H1 (cell line): ENCODE measurements at regions not wholly inside any gene's neighbourhood (a gene's known extent, or its start where the extent isn't known, plus 50 kb on each side); places are given as distances from the start of the nearest gene placed in this dataset.

Source experiments
- CTCF ChIA-PET: fragments of 300-600 bp; sonication (Branson Sonifier 250); formaldehyde crosslinking; loops from one replicate; lab custom pipeline; 2021; ENCODE audit not compliant: partially characterized antibody; lab: Charles Lee
- POLR2A ChIA-PET: fragments of 300-600 bp; sonication (Branson Sonifier 250); formaldehyde crosslinking; loops from one replicate; lab custom pipeline; 2021; ENCODE audit warnings: inconsistent platforms; ENCODE audit not compliant: partially characterized antibody; lab: Charles Lee
- DNase-seq, 2 experiments: peaks; one replicate each; pipeline versions ENCODE4 v3.0.0 to v3.0.0-alpha.2; 2010 to 2022; ENCODE audit warnings: low spot score in 2 of 2, low read depth in 1 of 2, mixed read lengths in 1 of 2
- FAIRE-seq: peaks from 2 replicates; lab custom pipeline; 2011; peaks lifted over from hg19 to GRCh38; lab: Jason Lieb, UNC
- H2AFZ ChIP-seq: 2 replicates; pipeline ENCODE4 v1.8.1; 2012; ENCODE audit warnings: low read length, inconsistent platforms
- H2AK5ac ChIP-seq: 2 replicates; pipeline ENCODE4 v1.6.1; 2013; ENCODE audit warnings: low read depth, low read length
- H2BK120ac ChIP-seq: replicated peaks from 2 replicates; pipeline ENCODE3; 2013; ENCODE audit warnings: low read depth, low read length, inconsistent platforms
- H2BK12ac ChIP-seq: 2 replicates; pipeline ENCODE4 v1.6.1; 2013; ENCODE audit warnings: low read depth, low read length
- H2BK15ac ChIP-seq: 2 replicates; pipeline ENCODE4 v1.6.1; 2013; ENCODE audit warnings: low read length
- H2BK20ac ChIP-seq: 2 replicates; pipeline ENCODE4 v1.6.1; 2013; ENCODE audit warnings: low read length
- H2BK5ac ChIP-seq: 2 replicates; pipeline ENCODE4 v1.6.1; 2013; ENCODE audit warnings: low read depth, low read length
- H3K14ac ChIP-seq: 2 replicates; pipeline ENCODE4 v1.6.1; 2013; ENCODE audit warnings: inconsistent platforms; ENCODE audit not compliant: insufficient read length
- H3K18ac ChIP-seq: 2 replicates; pipeline ENCODE4 v1.6.1; 2013; ENCODE audit warnings: low read length; ENCODE audit errors: extremely low read depth
- H3K23ac ChIP-seq: 2 replicates; pipeline ENCODE4 v1.6.1; 2013; ENCODE audit warnings: inconsistent platforms; ENCODE audit not compliant: insufficient read length
- H3K23me2 ChIP-seq: 2 replicates; pipeline ENCODE4 v1.6.1; 2013; ENCODE audit warnings: low read depth, low read length
- H3K27ac ChIP-seq: 2 replicates; pipeline ENCODE4 v1.6.1; 2011; ENCODE audit warnings: low read depth, low read length, inconsistent platforms
- H3K27me3 ChIP-seq, 4 experiments: replicated peaks in 1 of 4; 1 replicate in 1 of 4; 2 replicates in 3 of 4; pipeline versions ENCODE4 v1.6.1 to v1.8.1; 2011 to 2013; ENCODE audit warnings: low read length in 3 of 4, mild to moderate bottlenecking in 3 of 4, inconsistent platforms in 2 of 4, mixed read lengths in 2 of 4, moderate library complexity in 1 of 4; ENCODE audit not compliant: control insufficient read depth in 3 of 4, insufficient read depth in 3 of 4; ENCODE audit errors: extremely low read depth in 1 of 4
- H3K36me3 ChIP-seq, 4 experiments: 2 replicates each; pipeline versions ENCODE4 v1.6.1 to v1.8.1; 2011 to 2013; ENCODE audit warnings: mild to moderate bottlenecking in 4 of 4, low read length in 3 of 4, moderate library complexity in 2 of 4, control low read depth in 1 of 4, inconsistent platforms in 1 of 4; ENCODE audit not compliant: insufficient read depth in 4 of 4, control insufficient read depth in 2 of 4
- H3K4ac ChIP-seq: replicated peaks from 2 replicates; pipeline ENCODE3; 2013; ENCODE audit warnings: low read length, low read depth, mixed read lengths, inconsistent platforms; ENCODE audit not compliant: insufficient read length
- H3K4me1 ChIP-seq, 4 experiments: replicated peaks in 1 of 4; 1 replicate in 1 of 4; 2 replicates in 3 of 4; pipeline versions ENCODE4 v1.6.1 to v1.8.1; 2011 to 2013; ENCODE audit warnings: low read length in 3 of 4, inconsistent platforms in 2 of 4, mixed read lengths in 1 of 4; ENCODE audit not compliant: insufficient read depth in 4 of 4, control insufficient read depth in 3 of 4
- H3K4me2 ChIP-seq, 2 experiments: 2 replicates each; pipeline versions ENCODE4 v1.6.1 to v1.8.1; 2011 to 2013; ENCODE audit warnings: low read depth in 2 of 2, low read length in 2 of 2, control low read depth in 1 of 2, inconsistent platforms in 1 of 2, mild to moderate bottlenecking in 1 of 2; ENCODE audit not compliant: insufficient read depth in 1 of 2
- H3K4me3 ChIP-seq, 4 experiments: fragments of 200-600, 300-600 bp in 1 of 4; sonication (generic), shearing (Covaris generic), sonication (Bioruptor Twin) in 1 of 4; 2 replicates each; pipeline versions ENCODE4 v1.5.1 to v1.8.1; 2011 to 2016; ENCODE audit warnings: low read length in 4 of 4, low read depth in 3 of 4, control low read depth in 2 of 4, inconsistent platforms in 2 of 4, mild to moderate bottlenecking in 2 of 4, mixed read lengths in 1 of 4, moderate library complexity in 1 of 4; ENCODE audit not compliant: insufficient read depth in 2 of 4; ENCODE audit errors: extremely low read depth in 1 of 4
- H3K56ac ChIP-seq: replicated peaks from 2 replicates; pipeline ENCODE3; 2013; ENCODE audit warnings: low read depth, mild to moderate bottlenecking, mixed read lengths, low read length, inconsistent platforms; ENCODE audit not compliant: insufficient read length
- H3K79me1 ChIP-seq: 2 replicates; pipeline ENCODE4 v1.6.1; 2013; ENCODE audit warnings: low read depth, low read length, control low read depth
- H3K79me2 ChIP-seq, 2 experiments: 2 replicates each; pipeline versions ENCODE4 v1.6.1 to v1.8.1; 2012 to 2013; ENCODE audit warnings: low read length in 2 of 2, mild to moderate bottlenecking in 2 of 2, inconsistent platforms in 1 of 2; ENCODE audit not compliant: insufficient read depth in 2 of 2, control insufficient read depth in 1 of 2
- H3K9ac ChIP-seq, 4 experiments: replicated peaks in 1 of 4; 1 replicate in 1 of 4; 2 replicates in 3 of 4; pipeline versions ENCODE4 v1.6.1 to v1.8.1; 2011 to 2013; ENCODE audit warnings: low read depth in 3 of 4, low read length in 3 of 4, control low read depth in 2 of 4, mild to moderate bottlenecking in 2 of 4, moderate library complexity in 2 of 4, inconsistent platforms in 1 of 4; ENCODE audit errors: extremely low read depth in 1 of 4
- H3K9me3 ChIP-seq, 2 experiments: 2 replicates each; pipeline versions ENCODE4 v1.6.1 to v1.8.1; 2012 to 2013; ENCODE audit warnings: mild to moderate bottlenecking in 2 of 2, moderate library complexity in 2 of 2, control low read depth in 1 of 2, inconsistent platforms in 1 of 2, low read depth in 1 of 2, low read length in 1 of 2, mixed read lengths in 1 of 2; ENCODE audit not compliant: insufficient read depth in 2 of 2
- H4K20me1 ChIP-seq, 2 experiments: replicated peaks in 1 of 2; 2 replicates each; pipeline versions ENCODE3 to v1.8.1; 2011 to 2013; ENCODE audit warnings: inconsistent platforms in 2 of 2, low read length in 2 of 2, mild to moderate bottlenecking in 1 of 2; ENCODE audit not compliant: insufficient read depth in 2 of 2, control insufficient read depth in 1 of 2
- H4K5ac ChIP-seq: 2 replicates; pipeline ENCODE4 v1.6.1; 2013; ENCODE audit warnings: low read length, low read depth, mixed read lengths, inconsistent platforms; ENCODE audit not compliant: insufficient read length
- H4K8ac ChIP-seq: 2 replicates; pipeline ENCODE4 v1.8.0; 2013; ENCODE audit warnings: mild to moderate bottlenecking, moderate library complexity, low read length, inconsistent platforms; ENCODE audit not compliant: insufficient read depth; ENCODE audit errors: extremely low read depth
- H4K91ac ChIP-seq: replicated peaks from 2 replicates; pipeline ENCODE3; 2013; ENCODE audit warnings: low read length, mixed read lengths, inconsistent platforms; ENCODE audit not compliant: insufficient read length
- BCL11A ChIP-seq, 2 experiments: IDR thresholded peaks; one replicate each; pipeline ENCODE4 v1.6.1; 2011; ENCODE audit warnings: low read depth in 2 of 2, low read length in 2 of 2, mild to moderate bottlenecking in 2 of 2
- HDAC2 ChIP-seq, 2 experiments: fragments of 300-600 bp in 1 of 2; sonication (generic) in 1 of 2; IDR thresholded peaks; 2 replicates each; pipeline ENCODE4 v1.6.1; 2011 to 2012; ENCODE audit warnings: low read depth in 2 of 2, low read length in 2 of 2, mild to moderate bottlenecking in 2 of 2, moderate library complexity in 2 of 2, borderline replicate concordance in 1 of 2, inconsistent platforms in 1 of 2
- KDM5A ChIP-seq: fragments of 200-600 bp; IDR thresholded peaks from 2 replicates; pipeline ENCODE4 v1.7.1; 2012; ENCODE audit warnings: mild to moderate bottlenecking, low read length, inconsistent platforms, mixed read lengths
- MAFK ChIP-seq: IDR thresholded peaks from 2 replicates; pipeline ENCODE4 v1.6.1; 2012; ENCODE audit warnings: low read depth, mild to moderate bottlenecking, improper control_type of control experiment, low read length
- RAD21 ChIP-seq, 2 experiments: IDR thresholded peaks in 1 of 2; conservative IDR thresholded peaks in 1 of 2; 2 replicates each; pipeline ENCODE4 v1.6.1; 2011; ENCODE audit warnings: low read depth in 2 of 2, low read length in 2 of 2, improper control_type of control experiment in 1 of 2, inconsistent platforms in 1 of 2, mild to moderate bottlenecking in 1 of 2, moderate library complexity in 1 of 2
- RXRA ChIP-seq: IDR thresholded peaks from 2 replicates; pipeline ENCODE4 v1.6.1; 2011; ENCODE audit warnings: low read depth, mild to moderate bottlenecking, low read length, moderate library complexity; ENCODE audit not compliant: insufficient read depth
- SP1 ChIP-seq: IDR thresholded peaks from 2 replicates; pipeline ENCODE4 v1.6.1; 2011; ENCODE audit warnings: low read depth, low read length
- SP2 ChIP-seq: IDR thresholded peaks from 2 replicates; pipeline ENCODE4 v1.6.1; 2012; ENCODE audit warnings: mild to moderate bottlenecking, low read length, inconsistent platforms
- SUZ12 ChIP-seq: fragments of 200-600 bp; sonication (generic); IDR thresholded peaks from 2 replicates; pipeline ENCODE4 v1.6.1; 2012; ENCODE audit warnings: mild to moderate bottlenecking, inconsistent platforms, low read length, moderate library complexity, mixed read lengths
- YY1 ChIP-seq: IDR thresholded peaks from 2 replicates; pipeline ENCODE4 v1.6.1; 2011; ENCODE audit warnings: low read depth, mild to moderate bottlenecking, low read length

- Histone ChIP-seq H3K4me2 (no peak overlapping the region), H3K79me1 (no peaks in the 10 kb centered on the region), H4K5ac (no peak overlapping the region), H3K4ac (no peak overlapping the region), H3K18ac (no peak overlapping the region), H2BK12ac (no peak overlapping the region), H3K27me3 (peaks cover 0 to 1% (median 0%) of the 10 kb centered on the region in 4 experiments; a peak in 1 of 7 replicates), H2BK15ac (no peak overlapping the region), H2AFZ (no peak overlapping the region), H3K23me2 (no peaks in the 10 kb centered on the region), H3K23ac (no peak overlapping the region), H4K20me1 (no peaks in the 10 kb centered on the region), H3K36me3 (no peaks in the 10 kb centered on the region), H3K27ac (no peak overlapping the region), H4K8ac (no peak overlapping the region), H3K9ac (no peak overlapping the region), H3K4me3 (no peak overlapping the region), H3K9me3 (no peaks in the 10 kb centered on the region), H3K4me1 (no peaks in the 10 kb centered on the region; a peak in 3 of 7 replicates), H4K91ac (no peak overlapping the region), H2BK5ac (no peak overlapping the region), H2BK120ac (no peak overlapping the region), H2AK5ac (no peak overlapping the region), H2BK20ac (no peak overlapping the region), H3K79me2 (no peaks in the 10 kb centered on the region), H3K56ac (no peak overlapping the region), H3K14ac (no peak overlapping the region)
- no peak for FAIRE-seq
- POLR2A ChIA-PET, result no interaction called here
- TF ChIP-seq BCL11A (IDR thresholded peaks at IDR 0.05; ENCODE audit: low read depth in 2 of 2, low read length in 2 of 2), result no peak
- no peak for TF ChIP-seq SUZ12
- TF ChIP-seq RXRA, result no peak
- no peak for TF ChIP-seq SP2
- TF ChIP-seq MAFK, result no peak
- TF ChIP-seq KDM5A, result no peak
- TF ChIP-seq YY1, result no peak
- TF ChIP-seq RAD21 (IDR thresholded peaks at IDR 0.05 in 1 of 2, conservative IDR thresholded peaks at IDR 0.05 in 1 of 2; ENCODE audit: low read depth in 2 of 2, low read length in 2 of 2), result no peak
- no peak for TF ChIP-seq HDAC2 (IDR thresholded peaks at IDR 0.05; ENCODE audit: borderline replicate concordance in 1 of 2, low read depth in 2 of 2, low read length in 2 of 2)
- no peak for TF ChIP-seq SP1
- DNase-seq, result no peak
- CTCF ChIA-PET, result no interaction called here
Measured at GRCh38 chr6:112933947-112934346, 586.8 kb downstream of the RFPL4B start.
